ENCODE measurements at regions not wholly inside any gene's neighbourhood (a gene's known extent, or its start where the extent isn't known, plus 50 kb on each side); places are given as distances from the start of the nearest gene placed in this dataset.

- TF ChIP-seq, protein P1, sequence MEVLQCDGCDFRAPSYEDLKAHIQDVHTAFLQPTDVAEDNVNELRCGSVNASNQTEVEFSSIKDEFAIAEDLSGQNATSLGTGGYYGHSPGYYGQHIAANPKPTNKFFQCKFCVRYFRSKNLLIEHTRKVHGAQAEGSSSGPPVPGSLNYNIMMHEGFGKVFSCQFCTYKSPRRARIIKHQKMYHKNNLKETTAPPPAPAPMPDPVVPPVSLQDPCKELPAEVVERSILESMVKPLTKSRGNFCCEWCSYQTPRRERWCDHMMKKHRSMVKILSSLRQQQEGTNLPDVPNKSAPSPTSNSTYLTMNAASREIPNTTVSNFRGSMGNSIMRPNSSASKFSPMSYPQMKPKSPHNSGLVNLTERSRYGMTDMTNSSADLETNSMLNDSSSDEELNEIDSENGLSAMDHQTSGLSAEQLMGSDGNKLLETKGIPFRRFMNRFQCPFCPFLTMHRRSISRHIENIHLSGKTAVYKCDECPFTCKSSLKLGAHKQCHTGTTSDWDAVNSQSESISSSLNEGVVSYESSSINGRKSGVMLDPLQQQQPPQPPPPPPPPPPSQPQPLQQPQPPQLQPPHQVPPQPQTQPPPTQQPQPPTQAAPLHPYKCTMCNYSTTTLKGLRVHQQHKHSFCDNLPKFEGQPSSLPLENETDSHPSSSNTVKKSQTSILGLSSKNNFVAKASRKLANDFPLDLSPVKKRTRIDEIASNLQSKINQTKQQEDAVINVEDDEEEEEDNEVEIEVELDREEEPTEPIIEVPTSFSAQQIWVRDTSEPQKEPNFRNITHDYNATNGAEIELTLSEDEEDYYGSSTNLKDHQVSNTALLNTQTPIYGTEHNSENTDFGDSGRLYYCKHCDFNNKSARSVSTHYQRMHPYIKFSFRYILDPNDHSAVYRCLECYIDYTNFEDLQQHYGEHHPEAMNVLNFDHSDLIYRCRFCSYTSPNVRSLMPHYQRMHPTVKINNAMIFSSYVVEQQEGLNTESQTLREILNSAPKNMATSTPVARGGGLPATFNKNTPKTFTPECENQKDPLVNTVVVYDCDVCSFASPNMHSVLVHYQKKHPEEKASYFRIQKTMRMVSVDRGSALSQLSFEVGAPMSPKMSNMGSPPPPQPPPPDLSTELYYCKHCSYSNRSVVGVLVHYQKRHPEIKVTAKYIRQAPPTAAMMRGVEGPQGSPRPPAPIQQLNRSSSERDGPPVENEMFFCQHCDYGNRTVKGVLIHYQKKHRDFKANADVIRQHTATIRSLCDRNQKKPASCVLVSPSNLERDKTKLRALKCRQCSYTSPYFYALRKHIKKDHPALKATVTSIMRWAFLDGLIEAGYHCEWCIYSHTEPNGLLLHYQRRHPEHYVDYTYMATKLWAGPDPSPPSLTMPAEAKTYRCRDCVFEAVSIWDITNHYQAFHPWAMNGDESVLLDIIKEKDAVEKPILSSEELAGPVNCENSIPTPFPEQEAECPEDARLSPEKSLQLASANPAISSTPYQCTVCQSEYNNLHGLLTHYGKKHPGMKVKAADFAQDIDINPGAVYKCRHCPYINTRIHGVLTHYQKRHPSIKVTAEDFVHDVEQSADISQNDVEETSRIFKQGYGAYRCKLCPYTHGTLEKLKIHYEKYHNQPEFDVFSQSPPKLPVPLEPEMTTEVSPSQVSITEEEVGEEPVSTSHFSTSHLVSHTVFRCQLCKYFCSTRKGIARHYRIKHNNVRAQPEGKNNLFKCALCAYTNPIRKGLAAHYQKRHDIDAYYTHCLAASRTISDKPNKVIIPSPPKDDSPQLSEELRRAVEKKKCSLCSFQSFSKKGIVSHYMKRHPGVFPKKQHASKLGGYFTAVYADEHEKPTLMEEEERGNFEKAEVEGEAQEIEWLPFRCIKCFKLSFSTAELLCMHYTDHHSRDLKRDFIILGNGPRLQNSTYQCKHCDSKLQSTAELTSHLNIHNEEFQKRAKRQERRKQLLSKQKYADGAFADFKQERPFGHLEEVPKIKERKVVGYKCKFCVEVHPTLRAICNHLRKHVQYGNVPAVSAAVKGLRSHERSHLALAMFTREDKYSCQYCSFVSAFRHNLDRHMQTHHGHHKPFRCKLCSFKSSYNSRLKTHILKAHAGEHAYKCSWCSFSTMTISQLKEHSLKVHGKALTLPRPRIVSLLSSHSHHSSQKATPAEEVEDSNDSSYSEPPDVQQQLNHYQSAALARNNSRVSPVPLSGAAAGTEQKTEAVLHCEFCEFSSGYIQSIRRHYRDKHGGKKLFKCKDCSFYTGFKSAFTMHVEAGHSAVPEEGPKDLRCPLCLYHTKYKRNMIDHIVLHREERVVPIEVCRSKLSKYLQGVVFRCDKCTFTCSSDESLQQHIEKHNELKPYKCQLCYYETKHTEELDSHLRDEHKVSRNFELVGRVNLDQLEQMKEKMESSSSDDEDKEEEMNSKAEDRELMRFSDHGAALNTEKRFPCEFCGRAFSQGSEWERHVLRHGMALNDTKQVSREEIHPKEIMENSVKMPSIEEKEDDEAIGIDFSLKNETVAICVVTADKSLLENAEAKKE (CRISPR knock-in tag; IDR thresholded peaks at IDR 0.05), result no peak
- TF ChIP-seq ZNF114 (CRISPR knock-in tag; IDR thresholded peaks at IDR 0.05), result no peak
- no peak for TF ChIP-seq ETS1 (IDR thresholded peaks at IDR 0.05)
- TF ChIP-seq ZNF331 (CRISPR knock-in tag; IDR thresholded peaks at IDR 0.05; ENCODE audit: low read depth), result no peak
- no peak for TF ChIP-seq NANOG (IDR thresholded peaks at IDR 0.05; ENCODE audit: borderline replicate concordance)
- TF ChIP-seq CREB1 (CRISPR knock-in tag; IDR thresholded peaks at IDR 0.05; ENCODE audit: low read depth), result no peak
- TF ChIP-seq STAT1 (IDR thresholded peaks at IDR 0.05; ENCODE audit: unreplicated experiment), result no peak
- no peak for TF ChIP-seq POLR2AphosphoS5 (IDR thresholded peaks at IDR 0.05; ENCODE audit: low read depth)
- no peak for TF ChIP-seq JUNB (IDR thresholded peaks at IDR 0.05; ENCODE audit: unreplicated experiment)
- no peak for TF ChIP-seq REST (IDR thresholded peaks at IDR 0.05; ENCODE audit: unreplicated experiment)
- no peak for TF ChIP-seq EZH2phosphoT487 (IDR thresholded peaks at IDR 0.05; ENCODE audit: unreplicated experiment)
Measured at GRCh38 chr13:106276876-106277275, 258.6 kb downstream of the EFNB2 start (continued).

Data from GM23338 (cell line).